ENCODE measurements at regions not wholly inside any gene's neighbourhood (a gene's known extent, or its start where the extent isn't known, plus 50 kb on each side); places are given as distances from the start of the nearest gene placed in this dataset.

- H3K4me3 ChIP-seq (ENCODE audit: low read depth, low read length), result no peak overlapping the region
- H2BK5ac ChIP-seq (ENCODE audit: low read depth, low read length, poor library complexity), result no peak overlapping the region
- WGBS (ENCODE audit: extremely low coverage, insufficient coverage, insufficient read length), result no CpG with 5 or more reads among the region's 4 CpGs
- no peak for DNase-seq
- no peak overlapping the region for H4K12ac ChIP-seq (ENCODE audit: low read depth, low read length)
- H3K23ac ChIP-seq (ENCODE audit: low read length), result no peak overlapping the region
- H2AK5ac ChIP-seq (ENCODE audit: low read length), result peak overlapping the region; percentile 19
- H3K79me2 ChIP-seq (ENCODE audit: control insufficient read depth, insufficient read depth, low read length, poor library complexity), result no peaks in the 10 kb centered on the region
- peaks cover 10 to 15% of the 10 kb centered on the region in 2 experiments for H3K4me1 ChIP-seq (ENCODE audit: control insufficient read depth in 1 of 2, insufficient read depth in 2 of 2, low read length in 2 of 2)
- H2BK12ac ChIP-seq (ENCODE audit: low read length), result peak overlapping the region; percentile 88
- no peaks in the 10 kb centered on the region for H3K27me3 ChIP-seq (ENCODE audit: insufficient read depth, low read length)
- H3K27ac ChIP-seq (ENCODE audit: low read depth, low read length), result peak overlapping the region; percentile 4
- H2BK120ac ChIP-seq (ENCODE audit: insufficient read depth, low read length, poor library complexity), result no peak overlapping the region
- no peak overlapping the region for H2AFZ ChIP-seq (ENCODE audit: insufficient read depth, low read length, poor library complexity)
- H4K91ac ChIP-seq (ENCODE audit: low read depth, low read length), result no peak overlapping the region
- no peak overlapping the region for H3K14ac ChIP-seq (ENCODE audit: low read length)
- no peaks in the 10 kb centered on the region for H3K9me3 ChIP-seq (ENCODE audit: insufficient read depth, low read depth, low read length)
- no peak overlapping the region for H3K9ac ChIP-seq (ENCODE audit: low read length)
- no peak overlapping the region for H4K8ac ChIP-seq (ENCODE audit: low read depth, low read length)
- H3K4me2 ChIP-seq (ENCODE audit: low read length), result no peak overlapping the region
- no peak overlapping the region for H3K18ac ChIP-seq (ENCODE audit: low read length)
- H3K4ac ChIP-seq (ENCODE audit: low read depth, low read length), result no peak overlapping the region
- no peaks in the 10 kb centered on the region for H3K36me3 ChIP-seq (ENCODE audit: control insufficient read depth in 1 of 2, insufficient read depth in 2 of 2, low read length in 2 of 2)
- no peaks in the 10 kb centered on the region for H3K79me1 ChIP-seq (ENCODE audit: low read length)
Measured at GRCh38 chr10:84075226-84076046, 63.9 kb upstream of the GHITM start.

- no peak overlapping the region for H3K14ac ChIP-seq (ENCODE audit: low read length)
- no peaks in the 10 kb centered on the region for H3K36me3 ChIP-seq (ENCODE audit: control insufficient read depth in 1 of 2, insufficient read depth in 2 of 2, low read length in 2 of 2)
- peaks cover 10 to 15% of the 10 kb centered on the region in 2 experiments for H3K4me1 ChIP-seq (ENCODE audit: control insufficient read depth in 1 of 2, insufficient read depth in 2 of 2, low read length in 2 of 2)
- DNase-seq, result peak in 1 of 2 donors; percentile 67
- H3K27me3 ChIP-seq (ENCODE audit: insufficient read depth, low read length), result no peaks in the 10 kb centered on the region
- no peak overlapping the region for H3K9ac ChIP-seq (ENCODE audit: low read length)
- no peak overlapping the region for H3K4ac ChIP-seq (ENCODE audit: low read depth, low read length)
- H3K23ac ChIP-seq (ENCODE audit: low read length), result no peak overlapping the region
- H2AK5ac ChIP-seq (ENCODE audit: low read length), result no peak overlapping the region
- no CpG with 5 or more reads among the region's 1 CpG for WGBS (ENCODE audit: extremely low coverage, insufficient coverage, insufficient read length)
- H2AFZ ChIP-seq (ENCODE audit: insufficient read depth, low read length, poor library complexity), result no peak overlapping the region
- H4K12ac ChIP-seq (ENCODE audit: low read depth, low read length), result no peak overlapping the region
- no peaks in the 10 kb centered on the region for H3K79me1 ChIP-seq (ENCODE audit: low read length)
- H2BK5ac ChIP-seq (ENCODE audit: low read depth, low read length, poor library complexity), result no peak overlapping the region
- H3K27ac ChIP-seq (ENCODE audit: low read depth, low read length), result peak overlapping the region; percentile 4
- H4K91ac ChIP-seq (ENCODE audit: low read depth, low read length), result no peak overlapping the region
- no peak overlapping the region for H2BK12ac ChIP-seq (ENCODE audit: low read length)
- no peak overlapping the region for H3K4me3 ChIP-seq (ENCODE audit: low read depth, low read length)
- H3K79me2 ChIP-seq (ENCODE audit: control insufficient read depth, insufficient read depth, low read length, poor library complexity), result no peaks in the 10 kb centered on the region
- no peak overlapping the region for H4K8ac ChIP-seq (ENCODE audit: low read depth, low read length)
- no peak overlapping the region for H3K4me2 ChIP-seq (ENCODE audit: low read length)
- no peak overlapping the region for H2BK120ac ChIP-seq (ENCODE audit: insufficient read depth, low read length, poor library complexity)
- H3K18ac ChIP-seq (ENCODE audit: low read length), result no peak overlapping the region
- H3K9me3 ChIP-seq (ENCODE audit: insufficient read depth, low read depth, low read length), result no peaks in the 10 kb centered on the region
Measured at GRCh38 chr10:84076047-84076388, 63.3 kb upstream of the GHITM start.

- WGBS (ENCODE audit: extremely low coverage, insufficient coverage, insufficient read length), result no CpG with 5 or more reads among the region's 4 CpGs
Measured at GRCh38 chr10:84076540-84077195, 62.6 kb upstream of the GHITM start.

GRCh38 chr10:84077768-84078167 is 61.5 kb upstream of the GHITM start:
- Histone ChIP-seq H3K9ac (ENCODE audit: low read length) (no peak overlapping the region), H4K12ac (ENCODE audit: low read depth, low read length) (no peak overlapping the region), H4K91ac (ENCODE audit: low read depth, low read length) (no peak overlapping the region), H2BK5ac (ENCODE audit: low read depth, low read length, poor library complexity) (no peak overlapping the region), H3K4ac (ENCODE audit: low read depth, low read length) (no peak overlapping the region), H3K4me1 (ENCODE audit: control insufficient read depth in 1 of 2, insufficient read depth in 2 of 2, low read length in 2 of 2) (peaks cover 10 to 15% of the 10 kb centered on the region in 2 experiments), H3K27me3 (ENCODE audit: insufficient read depth, low read length) (no peaks in the 10 kb centered on the region), H2AFZ (ENCODE audit: insufficient read depth, low read length, poor library complexity) (no peak overlapping the region), H2AK5ac (ENCODE audit: low read length) (no peak overlapping the region), H3K4me3 (ENCODE audit: low read depth, low read length) (no peak overlapping the region), H3K79me1 (ENCODE audit: low read length) (no peaks in the 10 kb centered on the region), H2BK12ac (ENCODE audit: low read length) (no peak overlapping the region), H3K23ac (ENCODE audit: low read length) (no peak overlapping the region), H4K8ac (ENCODE audit: low read depth, low read length) (no peak overlapping the region), H3K9me3 (ENCODE audit: insufficient read depth, low read depth, low read length) (no peaks in the 10 kb centered on the region), H3K14ac (ENCODE audit: low read length) (no peak overlapping the region), H2BK120ac (ENCODE audit: insufficient read depth, low read length, poor library complexity) (no peak overlapping the region), H3K79me2 (ENCODE audit: control insufficient read depth, insufficient read depth, low read length, poor library complexity) (no peaks in the 10 kb centered on the region), H3K27ac (ENCODE audit: low read depth, low read length) (no peak overlapping the region), H3K36me3 (ENCODE audit: control insufficient read depth in 1 of 2, insufficient read depth in 2 of 2, low read length in 2 of 2) (no peaks in the 10 kb centered on the region), H3K4me2 (ENCODE audit: low read length) (no peak overlapping the region), H3K18ac (ENCODE audit: low read length) (no peak overlapping the region)
- DNase-seq, result no peak
- WGBS (ENCODE audit: extremely low coverage, insufficient coverage, insufficient read length), result no CpG with 5 or more reads among the region's 2 CpGs

More at GRCh38 chr10:84076540-84077195, 62.6 kb upstream of the GHITM start:
- no peaks in the 10 kb centered on the region for H3K79me1 ChIP-seq (ENCODE audit: low read length)
- no peaks in the 10 kb centered on the region for H3K27me3 ChIP-seq (ENCODE audit: insufficient read depth, low read length)
- no peak overlapping the region for H4K12ac ChIP-seq (ENCODE audit: low read depth, low read length)
- H4K91ac ChIP-seq (ENCODE audit: low read depth, low read length), result peak overlapping the region; percentile 18
- no peak overlapping the region for H3K27ac ChIP-seq (ENCODE audit: low read depth, low read length)
- H2BK12ac ChIP-seq (ENCODE audit: low read length), result peak overlapping the region; percentile 20
- H4K8ac ChIP-seq (ENCODE audit: low read depth, low read length), result no peak overlapping the region
- H2AK5ac ChIP-seq (ENCODE audit: low read length), result no peak overlapping the region
- no peak overlapping the region for H2BK120ac ChIP-seq (ENCODE audit: insufficient read depth, low read length, poor library complexity)
- DNase-seq, result no peak
- H3K36me3 ChIP-seq (ENCODE audit: control insufficient read depth in 1 of 2, insufficient read depth in 2 of 2, low read length in 2 of 2), result no peaks in the 10 kb centered on the region
- H3K79me2 ChIP-seq (ENCODE audit: control insufficient read depth, insufficient read depth, low read length, poor library complexity), result no peaks in the 10 kb centered on the region
- H3K9ac ChIP-seq (ENCODE audit: low read length), result no peak overlapping the region
- no peak overlapping the region for H3K4ac ChIP-seq (ENCODE audit: low read depth, low read length)
- H3K4me3 ChIP-seq (ENCODE audit: low read depth, low read length), result no peak overlapping the region
- H2BK5ac ChIP-seq (ENCODE audit: low read depth, low read length, poor library complexity), result no peak overlapping the region
- no peak overlapping the region for H3K23ac ChIP-seq (ENCODE audit: low read length)
- no peak overlapping the region for H2AFZ ChIP-seq (ENCODE audit: insufficient read depth, low read length, poor library complexity)
- no peak overlapping the region for H3K18ac ChIP-seq (ENCODE audit: low read length)
- peaks cover 10 to 15% of the 10 kb centered on the region in 2 experiments for H3K4me1 ChIP-seq (ENCODE audit: control insufficient read depth in 1 of 2, insufficient read depth in 2 of 2, low read length in 2 of 2)
- no peaks in the 10 kb centered on the region for H3K9me3 ChIP-seq (ENCODE audit: insufficient read depth, low read depth, low read length)
- no peak overlapping the region for H3K14ac ChIP-seq (ENCODE audit: low read length)
- H3K4me2 ChIP-seq (ENCODE audit: low read length), result no peak overlapping the region
